CD4-positive, alpha-beta T cell (primary cell): ENCODE measurements at regions not wholly inside any gene's neighbourhood (a gene's known extent, or its start where the extent isn't known, plus 50 kb on each side); places are given as distances from the start of the nearest gene placed in this dataset.

ENCODE experiments used
- ATAC-seq: fragments of 200-7000 bp; cut with Tn5 transposase; one replicate; pipeline ENCODE4 v1.10.0; 2022; ENCODE audit warnings: mild to moderate bottlenecking; ENCODE audit not compliant: poor library complexity
- CTCF ChIA-PET: fragments of 350-600 bp; sonication (Branson Sonifier 250); formaldehyde crosslinking; loops from one replicate; lab custom pipeline; 2021; ENCODE audit warnings: antibody characterized with exemption, inconsistent platforms; lab: Charles Lee
- POLR2A ChIA-PET: fragments of 350-600 bp; sonication (Branson Sonifier 250); formaldehyde crosslinking; loops from one replicate; lab custom pipeline; 2021; ENCODE audit warnings: antibody characterized with exemption, inconsistent platforms; lab: Charles Lee
- DNase-seq, 14 experiments: peaks; one replicate each; pipeline ENCODE4 v3.0.0-alpha.2; 2013 to 2020; ENCODE audit warnings: mixed read lengths in 2 of 14
- H3K27ac ChIP-seq, 2 donors: one replicate each; pipeline versions ENCODE4 v1.5.1 to v1.7.0; 2013; ENCODE audit warnings: low read length in 2 of 2, low read depth in 1 of 2, mild to moderate bottlenecking in 1 of 2
- H3K27me3 ChIP-seq, 2 experiments: 1 replicate in 1 of 2; 2 replicates in 1 of 2; pipeline versions ENCODE4 v1.6.1 to v1.7.0; 2013; ENCODE audit warnings: low read length in 2 of 2, control low read depth in 1 of 2, mild to moderate bottlenecking in 1 of 2, moderate library complexity in 1 of 2; ENCODE audit not compliant: insufficient read depth in 2 of 2, control insufficient read depth in 1 of 2
- H3K36me3 ChIP-seq: one replicate; pipeline ENCODE4 v1.6.1; 2013; ENCODE audit warnings: low read length, control low read depth; ENCODE audit not compliant: insufficient read depth
- H3K4me1 ChIP-seq: one replicate; pipeline ENCODE4 v1.6.1; 2013; ENCODE audit warnings: low read length, control low read depth; ENCODE audit not compliant: insufficient read depth
- H3K4me3 ChIP-seq: one replicate; pipeline ENCODE4 v1.5.1; 2013; ENCODE audit warnings: mild to moderate bottlenecking, low read length, moderate library complexity
- H3K9me3 ChIP-seq, 2 experiments: 1 replicate in 1 of 2; 2 replicates in 1 of 2; pipeline versions ENCODE4 v1.6.1 to v1.7.0; 2013; ENCODE audit warnings: low read length in 2 of 2, mild to moderate bottlenecking in 2 of 2, control low read depth in 1 of 2, moderate library complexity in 1 of 2; ENCODE audit not compliant: control insufficient read depth in 1 of 2, insufficient read depth in 1 of 2
- H3K27ac Mint-ChIP-seq: one replicate; pipeline ENCODE4 v1.8.0; 2020; ENCODE audit warnings: mixed read lengths
- H3K27me3 Mint-ChIP-seq: one replicate; pipeline ENCODE4 v1.8.0; 2021; ENCODE audit warnings: mixed read lengths
- H3K36me3 Mint-ChIP-seq: one replicate; pipeline ENCODE4 v1.8.0; 2021; ENCODE audit warnings: low read depth, mixed read lengths
- H3K4me1 Mint-ChIP-seq: one replicate; pipeline ENCODE4 v1.8.0; 2021; ENCODE audit warnings: low read depth, mixed read lengths
- H3K4me3 Mint-ChIP-seq: one replicate; pipeline ENCODE4 v1.8.0; 2020; ENCODE audit warnings: mild to moderate bottlenecking, mixed read lengths
- H3K9me3 Mint-ChIP-seq: one replicate; pipeline ENCODE4 v1.8.0; 2020; ENCODE audit warnings: mixed read lengths
- intact Hi-C, 2 experiments: fragments of 100-400 bp; cut with DNase I in 1 of 2; cut with micrococcal nuclease in 1 of 2; formaldehyde crosslinking; loops; one replicate each; pipeline versions ENCODE4 v1.15.1 to v1.9.0; 2023 to 2025; cut with DNase I, micrococcal nuclease
- TF ChIP-seq, protein P1 (sequence below): fragments of 200-600 bp; IDR thresholded peaks from one replicate; pipeline ENCODE4 v1.8.0; 2022; ENCODE audit warnings: antibody characterized with exemption, mild to moderate bottlenecking

DNA sequence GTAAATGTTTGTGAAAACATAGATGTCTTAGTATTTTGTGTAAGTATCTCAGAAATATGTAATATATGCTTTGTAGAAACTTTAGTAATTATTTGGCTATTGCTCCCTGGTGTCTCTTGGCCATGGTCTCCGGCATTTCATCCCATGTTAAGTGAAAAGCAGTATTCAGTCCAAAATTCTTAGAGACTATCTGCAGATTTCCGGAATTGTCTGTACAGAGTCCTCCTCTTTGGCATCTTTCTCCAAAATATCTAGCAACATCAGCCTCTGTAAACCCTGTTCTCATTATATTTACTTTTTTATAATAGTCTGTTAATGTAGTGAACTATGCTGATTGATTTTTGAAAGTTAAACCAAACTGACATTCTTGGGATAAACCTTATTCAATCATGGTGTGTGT, 352.7 kb downstream of the ARPP21 start:
- POLR2A ChIA-PET = no interaction called here

DNA sequence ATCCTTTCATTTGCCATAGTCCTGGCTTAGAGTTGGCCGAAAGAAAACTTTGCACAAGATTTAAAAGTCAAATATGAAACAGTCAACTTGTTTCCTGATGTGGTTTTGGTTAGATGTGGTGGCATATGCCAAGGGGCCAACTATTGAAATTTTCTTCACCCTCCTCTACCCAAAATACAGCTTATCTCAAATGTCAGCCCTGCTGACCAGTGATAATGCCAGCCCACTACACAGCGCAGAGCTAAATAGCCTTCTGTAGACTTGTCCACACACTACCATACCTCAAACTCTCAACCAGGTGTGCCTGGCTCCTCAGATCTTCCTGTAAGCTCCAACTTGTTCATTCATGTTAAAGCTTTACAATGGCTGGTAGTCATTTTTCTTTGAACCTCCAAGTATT, 368.5 kb upstream of the STAC start:
- POLR2A ChIA-PET = no interaction called here
- DNase-seq = no peak
- no peak overlapping the region for H3K27ac Mint-ChIP-seq

More for the DNA sequence above, 352.7 kb downstream of the ARPP21 start:
- H3K4me1 Mint-ChIP-seq = no peaks in the 10 kb centered on the region
- H3K36me3 Mint-ChIP-seq = no peaks in the 10 kb centered on the region
- H3K4me1 ChIP-seq = no peaks in the 10 kb centered on the region
- peaks cover 6% of the 10 kb centered on the region for H3K9me3 Mint-ChIP-seq
- no peak overlapping the region for H3K27ac Mint-ChIP-seq
- CTCF ChIA-PET = no interaction called here
- no peaks in the 10 kb centered on the region for H3K27me3 ChIP-seq
- ATAC-seq (no peak), DNase-seq (no peak)
- no peak overlapping the region for H3K27ac ChIP-seq
- no peaks in the 10 kb centered on the region for H3K27me3 Mint-ChIP-seq
- TF ChIP-seq, protein P1, sequence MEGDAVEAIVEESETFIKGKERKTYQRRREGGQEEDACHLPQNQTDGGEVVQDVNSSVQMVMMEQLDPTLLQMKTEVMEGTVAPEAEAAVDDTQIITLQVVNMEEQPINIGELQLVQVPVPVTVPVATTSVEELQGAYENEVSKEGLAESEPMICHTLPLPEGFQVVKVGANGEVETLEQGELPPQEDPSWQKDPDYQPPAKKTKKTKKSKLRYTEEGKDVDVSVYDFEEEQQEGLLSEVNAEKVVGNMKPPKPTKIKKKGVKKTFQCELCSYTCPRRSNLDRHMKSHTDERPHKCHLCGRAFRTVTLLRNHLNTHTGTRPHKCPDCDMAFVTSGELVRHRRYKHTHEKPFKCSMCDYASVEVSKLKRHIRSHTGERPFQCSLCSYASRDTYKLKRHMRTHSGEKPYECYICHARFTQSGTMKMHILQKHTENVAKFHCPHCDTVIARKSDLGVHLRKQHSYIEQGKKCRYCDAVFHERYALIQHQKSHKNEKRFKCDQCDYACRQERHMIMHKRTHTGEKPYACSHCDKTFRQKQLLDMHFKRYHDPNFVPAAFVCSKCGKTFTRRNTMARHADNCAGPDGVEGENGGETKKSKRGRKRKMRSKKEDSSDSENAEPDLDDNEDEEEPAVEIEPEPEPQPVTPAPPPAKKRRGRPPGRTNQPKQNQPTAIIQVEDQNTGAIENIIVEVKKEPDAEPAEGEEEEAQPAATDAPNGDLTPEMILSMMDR = no peak
- no peak overlapping the region for H3K4me3 ChIP-seq
- intact Hi-C loops = no loop called here
- H3K36me3 ChIP-seq = no peaks in the 10 kb centered on the region
- H3K9me3 ChIP-seq = peaks cover 0 to 6% of the 10 kb centered on the region in 2 experiments
- no peak overlapping the region for H3K4me3 Mint-ChIP-seq

DNA sequence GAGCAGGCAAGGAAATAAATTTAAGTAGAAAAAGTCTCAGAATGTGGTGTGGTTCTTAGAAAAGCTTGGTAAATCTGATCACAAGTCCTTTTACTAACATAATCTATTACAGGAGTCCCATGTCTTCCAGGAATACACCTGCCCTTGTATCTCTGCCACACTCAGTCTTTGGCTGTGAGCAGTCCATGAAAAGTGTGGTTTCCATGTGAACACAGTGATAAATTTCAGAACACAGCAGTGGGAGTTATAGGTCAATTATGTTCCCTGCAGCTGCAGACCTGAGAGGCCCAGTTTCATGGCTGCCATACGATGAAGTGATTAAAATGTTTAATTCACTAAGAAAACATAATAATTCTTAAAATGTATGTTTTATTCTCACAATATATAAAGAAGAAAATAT, 366.9 kb upstream of the STAC start:
- no peaks in the 10 kb centered on the region for H3K36me3 Mint-ChIP-seq
- ChIA-PET POLR2A (no interaction called here), CTCF (no interaction called here)
- no peaks in the 10 kb centered on the region for H3K27me3 Mint-ChIP-seq
- H3K4me1 Mint-ChIP-seq = no peaks in the 10 kb centered on the region
- no peak overlapping the region for H3K4me3 ChIP-seq
- no peaks in the 10 kb centered on the region for H3K27me3 ChIP-seq
- no peak overlapping the region for H3K4me3 Mint-ChIP-seq
- TF ChIP-seq, protein P1 = no peak
- DNase-seq = no peak
- H3K27ac ChIP-seq = no peak overlapping the region
- no peaks in the 10 kb centered on the region for H3K9me3 ChIP-seq
- no peaks in the 10 kb centered on the region for H3K36me3 ChIP-seq
- no peaks in the 10 kb centered on the region for H3K9me3 Mint-ChIP-seq
- ATAC-seq = no peak
- no peak overlapping the region for H3K27ac Mint-ChIP-seq
- intact Hi-C loops = no loop called here
- H3K4me1 ChIP-seq = no peaks in the 10 kb centered on the region

More for the DNA sequence above, 368.5 kb upstream of the STAC start:
- H3K4me1 ChIP-seq = no peaks in the 10 kb centered on the region
- CTCF ChIA-PET = no interaction called here
- no peak overlapping the region for H3K27ac ChIP-seq
- no peaks in the 10 kb centered on the region for H3K36me3 Mint-ChIP-seq
- H3K27me3 ChIP-seq = no peaks in the 10 kb centered on the region
- H3K4me3 Mint-ChIP-seq = no peak overlapping the region
- intact Hi-C loops = no loop called here
- TF ChIP-seq, protein P1 = no peak
- no peaks in the 10 kb centered on the region for H3K36me3 ChIP-seq
- no peak for ATAC-seq
- H3K9me3 ChIP-seq = no peaks in the 10 kb centered on the region
- no peaks in the 10 kb centered on the region for H3K4me1 Mint-ChIP-seq
- H3K27me3 Mint-ChIP-seq = no peaks in the 10 kb centered on the region
- H3K4me3 ChIP-seq = no peak overlapping the region
- H3K9me3 Mint-ChIP-seq = peaks cover 3% of the 10 kb centered on the region
